Effector memory CD8-positive, alpha-beta T cell (primary cell): ENCODE measurements at regions not wholly inside any gene's neighbourhood (a gene's known extent, or its start where the extent isn't known, plus 50 kb on each side); places are given as distances from the start of the nearest gene placed in this dataset.
"Not testable (repeated sequence)": the region's sequence is repeated elsewhere in the genome, so short reads cannot be mapped to it uniquely, and the experiment has no call there.

ENCODE experiments used
- ATAC-seq: fragments of 150-1000 bp; cut with Tn5 transposase; replicated peaks from 2 replicates; pipeline ENCODE4 v1.10.0; 2021; ENCODE audit warnings: mild to moderate bottlenecking, moderate library complexity
- DNase-seq, 3 experiments: peaks; one replicate each; pipeline ENCODE4 v3.0.0; 2021
- H3K27ac Mint-ChIP-seq, 2 donors: one replicate each; pipeline ENCODE4 v1.8.0; 2022; ENCODE audit warnings: mild to moderate bottlenecking in 2 of 2, mixed read lengths in 2 of 2, moderate library complexity in 2 of 2
- H3K27me3 Mint-ChIP-seq, 2 donors: one replicate each; pipeline ENCODE4 v1.8.0; 2022; ENCODE audit warnings: mixed read lengths in 2 of 2
- H3K36me3 Mint-ChIP-seq: one replicate; pipeline ENCODE4 v1.8.0; 2022; ENCODE audit warnings: mild to moderate bottlenecking, moderate library complexity, mixed read lengths; ENCODE audit not compliant: insufficient read depth
- H3K4me1 Mint-ChIP-seq, 2 donors: one replicate each; pipeline ENCODE4 v1.8.0; 2022; ENCODE audit warnings: low read depth in 2 of 2, mixed read lengths in 2 of 2
- H3K4me3 Mint-ChIP-seq, 2 donors: one replicate each; pipeline ENCODE4 v1.8.0; 2022; ENCODE audit warnings: mild to moderate bottlenecking in 2 of 2, mixed read lengths in 2 of 2, moderate library complexity in 2 of 2
- H3K9me3 Mint-ChIP-seq, 2 donors: one replicate each; pipeline ENCODE4 v1.8.0; 2022; ENCODE audit warnings: mixed read lengths in 2 of 2

DNA sequence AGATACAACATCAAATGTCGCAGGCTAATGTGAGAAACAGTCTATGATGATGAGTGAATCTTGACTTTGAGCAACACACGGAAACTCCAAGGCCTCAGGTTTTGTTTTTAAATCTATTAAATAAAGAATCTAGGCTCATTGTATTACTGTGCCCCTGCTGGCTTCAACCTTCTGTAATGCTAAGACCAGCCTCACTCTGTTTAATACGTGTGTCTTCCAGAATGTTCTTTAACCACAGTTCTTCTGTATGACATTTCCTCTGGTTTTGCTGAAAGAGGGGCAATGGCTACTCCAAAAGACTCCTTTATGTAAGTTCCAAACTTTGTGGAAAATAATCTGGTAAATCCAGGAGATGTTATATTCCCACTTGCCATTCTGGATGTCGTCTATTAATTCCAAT lies 101.1 kb upstream of the TIAM1 start:
- H3K36me3 Mint-ChIP-seq = no peaks in the 10 kb centered on the region
- peak overlapping the region in 1 of 2 donors; percentile 51 for H3K27ac Mint-ChIP-seq
- H3K4me1 Mint-ChIP-seq = peaks cover 25 to 34% of the 10 kb centered on the region in 2 donors
- H3K4me3 Mint-ChIP-seq = no peak overlapping the region
- ATAC-seq (no peak), DNase-seq (no peak)
- H3K9me3 Mint-ChIP-seq = peaks cover 0 to 4% of the 10 kb centered on the region in 2 donors
- no peaks in the 10 kb centered on the region for H3K27me3 Mint-ChIP-seq

- Mint-ChIP-seq H3K9me3 (peaks cover 0 to 4% of the 10 kb centered on the region in 2 donors), H3K27me3 (no peaks in the 10 kb centered on the region), H3K36me3 (no peaks in the 10 kb centered on the region), H3K4me1 (peaks cover 25 to 34% of the 10 kb centered on the region in 2 donors), H3K27ac (peak overlapping the region; percentile 45 to 82), H3K4me3 (peak overlapping the region; percentile 39 to 57)
- DNase-seq = no peak
- ATAC-seq = no peak
Measured at GRCh38 chr21:31443736-31444521, 99.9 kb upstream of the TIAM1 start.

DNA sequence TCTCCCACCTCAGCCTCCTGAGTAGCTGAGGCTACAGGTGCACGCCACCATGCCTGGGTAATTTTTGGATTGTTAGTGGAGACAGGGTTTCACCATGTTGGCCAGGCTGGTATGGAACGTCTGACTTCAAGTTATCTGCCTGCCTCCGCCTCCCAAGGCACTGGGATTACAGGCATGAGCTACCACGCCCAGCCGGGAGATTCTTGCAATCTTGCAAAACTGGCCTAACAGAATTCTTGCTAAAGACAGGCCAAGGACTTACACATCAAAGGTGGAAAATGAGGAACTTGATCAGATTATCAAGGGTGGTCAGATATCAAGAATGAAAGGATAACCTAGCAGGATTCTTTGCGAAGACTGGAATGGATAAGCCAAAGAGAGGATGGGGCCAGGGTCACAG lies 98.3 kb upstream of the TIAM1 start:
- DNase-seq (no peak), ATAC-seq (no peak)
- Mint-ChIP-seq H3K4me3 (no peak overlapping the region), H3K27me3 (no peaks in the 10 kb centered on the region), H3K36me3 (no peaks in the 10 kb centered on the region), H3K9me3 (peaks cover 0 to 4% of the 10 kb centered on the region in 2 donors), H3K4me1 (peaks cover 25 to 33% of the 10 kb centered on the region in 2 donors), H3K27ac (no peak overlapping the region)

DNA sequence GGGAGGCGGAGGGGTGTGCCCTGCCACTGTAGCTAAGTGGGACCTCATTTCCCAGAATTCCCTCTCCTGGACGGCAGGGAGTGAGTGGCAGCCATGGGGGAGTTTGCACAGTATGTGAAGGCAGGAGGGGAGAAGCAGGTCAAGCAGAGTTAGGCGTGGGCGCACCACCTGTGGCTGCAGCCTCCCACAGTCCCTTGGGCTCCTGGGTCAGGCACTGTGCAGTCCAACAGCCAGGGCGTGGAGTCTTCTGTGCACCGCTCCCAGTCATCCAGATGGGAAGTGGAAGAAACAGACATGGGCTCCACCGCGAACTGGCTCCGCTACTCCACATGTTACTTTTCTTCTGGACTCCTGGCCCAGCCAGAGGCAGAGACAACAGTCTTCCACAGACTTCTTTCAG lies 85.4 kb upstream of the TIAM1 start:
- Mint-ChIP-seq H3K4me1 (no peaks in the 10 kb centered on the region), H3K27ac (peak overlapping the region in 1 of 2 donors; percentile 77), H3K9me3 (no peaks in the 10 kb centered on the region), H3K36me3 (no peaks in the 10 kb centered on the region), H3K4me3 (no peak overlapping the region), H3K27me3 (no peaks in the 10 kb centered on the region)
- ATAC-seq = no peak
- no peak for DNase-seq

- DNase-seq (no peak), ATAC-seq (no peak)
- Mint-ChIP-seq H3K36me3 (no peaks in the 10 kb centered on the region), H3K4me1 (no peaks in the 10 kb centered on the region), H3K4me3 (no peak overlapping the region), H3K9me3 (no peaks in the 10 kb centered on the region), H3K27me3 (no peaks in the 10 kb centered on the region), H3K27ac (no peak overlapping the region)
Measured at GRCh38 chr21:31426235-31426797, 82.3 kb upstream of the TIAM1 start.

GRCh38 chr21:31425138-31425537 lies 81.1 kb upstream of the TIAM1 start:
- Mint-ChIP-seq H3K27ac (peak overlapping the region in 1 of 2 donors; percentile 45), H3K4me3 (no peak overlapping the region), H3K27me3 (no peaks in the 10 kb centered on the region), H3K9me3 (no peaks in the 10 kb centered on the region), H3K4me1 (no peaks in the 10 kb centered on the region), H3K36me3 (no peaks in the 10 kb centered on the region)
- DNase-seq = no peak
- no peak for ATAC-seq

DNA sequence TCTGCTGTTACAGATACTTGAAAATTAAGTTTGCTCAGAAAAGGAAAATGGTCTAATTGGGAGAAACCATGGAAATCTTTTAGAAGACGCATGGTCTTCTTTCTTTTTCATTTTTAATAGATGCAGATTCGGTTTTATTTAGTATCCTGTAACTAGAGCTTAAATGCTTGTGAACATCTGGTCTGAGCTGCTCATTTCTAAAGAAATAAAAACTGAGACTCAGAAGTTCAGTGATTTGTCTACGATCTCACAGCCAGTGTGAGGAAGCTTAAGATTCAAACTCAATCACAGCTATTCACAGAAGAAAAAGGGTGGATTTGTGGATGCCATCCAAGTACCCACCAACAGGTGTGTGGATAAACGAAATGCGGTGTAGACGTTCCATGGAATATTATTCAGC lies 80.0 kb upstream of the TIAM1 start:
- no peaks in the 10 kb centered on the region for H3K27me3 Mint-ChIP-seq
- no peaks in the 10 kb centered on the region for H3K9me3 Mint-ChIP-seq
- H3K4me1 Mint-ChIP-seq = no peaks in the 10 kb centered on the region
- DNase-seq = no peak
- ATAC-seq = no peak
- no peaks in the 10 kb centered on the region for H3K36me3 Mint-ChIP-seq
- no peak overlapping the region for H3K4me3 Mint-ChIP-seq
- no peak overlapping the region for H3K27ac Mint-ChIP-seq

- Mint-ChIP-seq H3K36me3 (no peaks in the 10 kb centered on the region), H3K4me3 (no peak overlapping the region), H3K27ac (no peak overlapping the region), H3K9me3 (no peaks in the 10 kb centered on the region), H3K27me3 (no peaks in the 10 kb centered on the region), H3K4me1 (no peaks in the 10 kb centered on the region)
- DNase-seq = no peak
- no peak for ATAC-seq
Measured at GRCh38 chr21:31420988-31421387, 76.9 kb upstream of the TIAM1 start.

GRCh38 chr21:31420354-31420753 lies 76.3 kb upstream of the TIAM1 start:
- Mint-ChIP-seq H3K9me3 (no peaks in the 10 kb centered on the region), H3K4me3 (no peak overlapping the region), H3K27ac (no peak overlapping the region), H3K27me3 (no peaks in the 10 kb centered on the region), H3K4me1 (no peaks in the 10 kb centered on the region), H3K36me3 (no peaks in the 10 kb centered on the region)
- ATAC-seq (no peak), DNase-seq (no peak)

GRCh38 chr21:31418377-31419001 lies 74.4 kb upstream of the TIAM1 start:
- Mint-ChIP-seq H3K9me3 (no peaks in the 10 kb centered on the region), H3K4me1 (no peaks in the 10 kb centered on the region), H3K36me3 (no peaks in the 10 kb centered on the region), H3K4me3 (no peak overlapping the region), H3K27me3 (no peaks in the 10 kb centered on the region), H3K27ac (no peak overlapping the region)
- no peak for ATAC-seq
- no peak for DNase-seq

GRCh38 chr21:31417214-31417613 lies 73.2 kb upstream of the TIAM1 start:
- not testable (repeated sequence) for H3K27ac Mint-ChIP-seq, ATAC-seq, H3K4me1 Mint-ChIP-seq, H3K4me3 Mint-ChIP-seq, H3K27me3 Mint-ChIP-seq, H3K36me3 Mint-ChIP-seq, H3K9me3 Mint-ChIP-seq, DNase-seq

GRCh38 chr21:31416465-31416864 lies 72.4 kb upstream of the TIAM1 start:
- no peak overlapping the region for H3K4me3 Mint-ChIP-seq
- no peak for DNase-seq

GRCh38 chr21:31414263-31415000 lies 70.4 kb upstream of the TIAM1 start:
- no peaks in the 10 kb centered on the region for H3K27me3 Mint-ChIP-seq
- H3K4me3 Mint-ChIP-seq = no peak overlapping the region
- no peak for ATAC-seq
- DNase-seq = no peak
- H3K4me1 Mint-ChIP-seq = no peaks in the 10 kb centered on the region
- H3K27ac Mint-ChIP-seq = no peak overlapping the region
- no peaks in the 10 kb centered on the region for H3K36me3 Mint-ChIP-seq
- H3K9me3 Mint-ChIP-seq = no peaks in the 10 kb centered on the region

More at GRCh38 chr21:31416465-31416864, 72.4 kb upstream of the TIAM1 start:
- Mint-ChIP-seq H3K4me1 (no peaks in the 10 kb centered on the region), H3K27ac (no peak overlapping the region), H3K36me3 (no peaks in the 10 kb centered on the region), H3K9me3 (no peaks in the 10 kb centered on the region), H3K27me3 (no peaks in the 10 kb centered on the region)
- no peak for ATAC-seq
